Epithelial cell of prostate (primary cell): ENCODE measurements at regions not wholly inside any gene's neighbourhood (a gene's known extent, or its start where the extent isn't known, plus 50 kb on each side); places are given as distances from the start of the nearest gene placed in this dataset.
A peak's percentile ranks its signal among the peaks of the same experiment; 100 is the strongest.
"Not testable (repeated sequence)": the region's sequence is repeated elsewhere in the genome, so short reads cannot be mapped to it uniquely, and the experiment has no call there.

Experiments used
- DNase-seq: peaks from one replicate; pipeline ENCODE4 v3.0.0-alpha.2; 2011; ENCODE audit warnings: low read depth, low spot score
- H3K27ac ChIP-seq: fragments of 450-650 bp; 2 replicates; pipeline ENCODE4 v1.5.1; 2017; ENCODE audit warnings: mild to moderate bottlenecking

DNA sequence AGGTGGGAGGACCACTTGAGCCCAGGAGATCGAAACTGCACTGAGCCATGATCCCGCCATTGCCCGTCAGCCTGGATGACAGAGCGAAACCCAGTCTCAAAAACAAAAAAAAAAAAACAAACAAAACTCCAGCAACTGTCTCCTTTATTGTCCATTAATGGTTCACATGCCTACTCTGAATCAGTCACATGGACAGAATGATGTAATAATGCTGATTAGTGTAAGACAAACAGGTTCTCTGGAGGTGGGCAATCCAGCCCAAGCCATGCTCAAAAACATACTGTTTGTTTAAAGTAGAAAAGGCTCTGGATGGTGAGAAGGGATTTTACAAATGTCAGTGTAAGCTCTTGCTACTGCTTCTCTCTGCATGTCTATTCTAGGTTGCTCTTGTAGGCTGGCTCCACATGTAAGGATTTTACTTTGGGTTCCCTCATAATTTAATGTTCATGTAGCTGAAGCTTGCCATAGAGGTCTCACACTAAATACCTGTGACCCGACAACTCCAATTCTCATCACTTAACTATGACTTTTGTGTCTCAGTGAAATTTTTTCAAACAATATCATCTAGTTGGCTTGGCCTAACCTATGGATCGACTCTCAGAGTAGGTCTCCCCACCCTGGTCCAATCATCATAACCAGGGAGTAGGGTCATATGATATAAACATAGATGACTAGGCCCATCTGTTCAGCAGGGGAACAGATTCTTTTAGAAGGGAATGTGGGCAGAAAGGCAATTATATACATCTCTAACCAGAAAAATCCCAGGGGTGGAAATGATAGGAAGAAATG lies 83.9 kb upstream of the SLC39A10 start:
- DNase-seq = no peak
- no peak overlapping the region for H3K27ac ChIP-seq

DNA sequence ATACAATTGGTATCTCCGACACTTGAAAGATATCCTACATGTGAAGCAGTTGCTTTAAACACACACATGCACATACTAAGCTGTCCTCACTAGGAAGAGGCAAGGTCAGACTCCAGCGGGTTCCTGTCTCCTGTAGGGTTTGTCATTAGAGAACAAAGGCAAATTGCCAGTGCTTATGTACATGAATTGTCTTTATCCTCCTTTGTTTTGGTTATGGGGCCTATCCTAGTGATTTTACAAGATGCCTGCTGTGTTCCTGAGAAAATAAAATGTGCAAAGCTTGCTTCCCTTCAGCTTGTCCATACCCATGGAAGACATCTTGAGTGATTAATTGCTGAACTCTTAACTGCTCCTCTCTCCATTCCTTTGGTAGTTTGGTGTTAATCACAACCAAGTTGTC lies 86.7 kb upstream of the SLC39A10 start:
- H3K27ac ChIP-seq = no peak overlapping the region
- no peak for DNase-seq

DNA sequence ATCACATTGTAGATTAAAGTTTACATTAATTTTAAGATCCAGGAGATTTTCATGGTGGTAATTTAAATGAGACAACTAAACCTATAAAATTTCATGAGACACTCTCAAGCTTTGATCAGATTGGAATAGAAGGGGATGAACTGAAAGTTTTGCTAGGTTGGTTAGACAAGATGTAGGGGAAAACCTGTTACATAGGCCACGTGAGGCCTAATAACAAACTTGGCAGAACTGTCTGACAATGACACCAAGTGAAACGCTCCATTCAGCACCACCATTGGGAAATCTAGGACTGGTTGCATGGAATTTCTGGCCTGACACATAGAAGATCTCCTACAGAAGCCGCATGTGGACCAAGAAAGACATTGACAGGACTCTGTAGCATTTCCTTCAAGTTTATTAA lies 87.8 kb upstream of the SLC39A10 start:
- no peak overlapping the region for H3K27ac ChIP-seq
- no peak for DNase-seq

DNA sequence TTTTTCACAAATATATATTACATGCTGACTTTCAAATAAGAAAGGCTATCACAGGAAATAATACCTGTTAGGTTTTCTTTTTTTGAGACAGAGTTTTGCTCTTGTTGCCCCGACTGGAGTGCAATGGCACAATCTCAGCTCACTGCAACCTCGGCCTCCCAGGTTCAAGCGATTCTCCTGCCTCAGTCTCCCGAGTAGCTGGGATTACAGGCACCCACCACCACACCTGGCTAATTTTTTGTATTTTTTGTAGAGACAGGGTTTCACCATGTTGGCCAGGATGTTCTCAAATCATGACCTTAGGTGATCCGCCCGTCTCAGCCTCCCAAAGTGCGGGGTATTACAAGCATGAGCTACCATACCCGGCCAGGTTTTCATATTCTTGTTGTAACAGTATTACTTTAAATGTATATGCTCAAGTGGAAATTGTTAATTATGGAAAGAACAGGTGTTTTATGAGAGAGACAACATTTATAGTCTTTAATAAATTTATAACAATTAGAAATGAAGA lies 92.3 kb upstream of the SLC39A10 start:
- not testable (repeated sequence) for DNase-seq
- peak overlapping the region; percentile 71 for H3K27ac ChIP-seq

DNA sequence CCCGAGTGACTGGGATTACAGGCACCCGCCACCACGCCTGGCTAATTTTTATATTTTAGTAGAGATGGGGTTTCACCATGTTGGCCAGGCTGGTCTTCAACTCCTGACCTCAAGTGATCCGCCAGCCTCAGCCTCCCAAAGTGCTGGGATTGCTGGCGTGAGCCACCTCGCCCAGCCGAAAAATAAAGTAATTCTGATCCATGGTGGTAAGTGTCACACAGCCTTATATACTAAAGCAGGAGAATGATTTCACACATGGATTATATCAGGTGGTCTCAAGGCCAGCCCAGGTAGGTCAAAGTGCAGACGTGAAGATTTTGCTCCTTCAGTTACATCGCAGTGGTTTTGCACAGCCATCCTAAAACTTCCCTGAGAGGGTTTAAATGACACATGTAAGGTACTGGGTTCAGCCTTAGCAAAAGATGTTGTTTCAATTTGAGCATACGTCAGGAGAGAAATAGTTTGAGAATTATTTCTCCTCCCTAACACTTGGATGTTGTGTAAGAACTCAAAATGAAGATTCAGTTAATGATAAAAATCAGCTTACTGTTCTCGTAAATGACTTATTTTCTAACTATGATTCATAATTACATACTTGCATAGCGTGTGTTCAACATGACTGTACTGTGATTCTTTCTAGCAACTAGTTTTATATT lies 93.0 kb upstream of the SLC39A10 start:
- H3K27ac ChIP-seq = peak overlapping the region; percentile 71
- DNase-seq = peak; percentile 60

DNA sequence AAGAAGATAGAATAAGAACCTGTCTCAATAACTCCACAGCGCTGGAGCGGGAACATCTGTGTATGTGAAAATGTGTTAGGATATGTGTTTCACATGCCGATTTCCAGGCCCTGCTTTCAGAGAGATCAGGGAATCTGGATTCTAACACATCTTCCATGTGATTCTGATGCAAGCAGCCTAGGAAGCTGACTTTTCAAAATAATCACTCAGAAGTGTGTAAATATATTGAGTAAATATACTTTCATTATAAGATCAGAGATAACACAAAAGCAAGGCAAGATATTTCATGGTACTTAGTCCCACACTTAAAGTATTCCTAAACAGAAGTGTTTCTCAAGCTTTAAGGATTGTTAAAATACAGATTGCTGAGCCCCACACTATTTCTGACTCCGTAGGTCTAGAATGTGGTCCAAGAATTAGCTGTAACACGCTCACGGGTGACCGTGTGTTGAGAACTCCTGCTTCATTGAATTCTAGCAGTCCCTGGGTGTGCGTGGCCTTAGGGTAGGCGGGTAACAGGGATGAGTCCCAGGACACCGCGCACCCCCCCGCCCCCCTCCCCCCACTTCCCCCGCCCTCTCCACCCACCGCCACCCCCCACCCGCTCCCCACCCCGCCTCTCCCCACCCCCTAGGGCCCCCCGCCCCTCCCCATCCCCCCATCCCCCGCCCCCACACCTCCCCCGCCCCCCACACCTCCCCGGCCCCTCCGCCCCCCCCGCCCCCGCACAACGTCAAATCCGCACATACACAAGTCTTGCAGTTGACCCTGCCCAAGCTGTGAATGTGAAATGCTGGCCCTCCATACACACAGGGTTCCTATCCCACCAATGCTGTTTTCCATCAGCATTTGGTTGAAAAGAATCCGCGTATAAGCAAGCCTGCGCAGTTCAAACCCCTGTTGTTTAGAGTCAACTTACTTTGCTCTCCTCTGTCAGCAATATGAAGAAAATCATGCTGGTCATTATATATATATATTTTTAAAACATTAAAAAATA lies 94.2 kb upstream of the SLC39A10 start:
- H3K27ac ChIP-seq = peak overlapping the region; percentile 84
- no peak for DNase-seq

DNA sequence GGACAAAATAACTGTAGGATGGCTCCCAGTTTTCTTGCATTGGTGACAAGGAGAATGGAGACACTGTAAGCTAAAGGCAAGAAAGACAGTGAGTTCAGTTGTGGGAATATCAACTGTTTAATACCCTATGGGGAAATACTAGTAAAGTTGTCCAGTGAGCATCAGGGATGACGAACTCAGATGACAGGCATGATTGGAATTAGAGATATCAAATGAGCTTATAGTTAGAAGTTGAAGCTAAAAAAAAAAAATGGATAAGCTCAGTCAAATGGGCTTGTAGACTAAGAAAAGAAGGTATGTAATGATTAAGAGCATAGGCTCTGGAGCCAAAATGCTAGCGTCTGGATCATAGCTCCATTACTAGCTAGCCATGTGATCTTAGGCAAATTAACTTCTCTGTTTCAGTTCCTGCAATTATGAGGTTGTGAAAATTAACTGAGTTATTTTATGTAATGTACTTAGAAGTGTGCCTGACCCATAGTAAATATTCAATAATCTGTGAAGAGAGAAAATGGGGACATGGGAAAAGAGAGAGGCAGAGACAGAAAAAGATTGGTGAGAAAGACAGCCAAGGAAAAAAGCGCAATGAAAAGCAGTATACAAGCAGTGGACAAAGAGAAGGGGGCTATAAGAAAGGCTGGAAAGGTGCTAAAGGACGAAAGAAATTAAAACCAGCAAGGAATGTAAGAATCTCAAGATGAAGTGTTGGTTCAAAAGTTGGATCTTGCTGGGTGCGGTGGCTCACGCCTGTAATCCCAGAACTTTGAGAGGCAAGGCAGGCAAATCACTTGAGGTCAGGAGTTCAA lies 95.7 kb upstream of the SLC39A10 start:
- peak; percentile 86 for DNase-seq
- H3K27ac ChIP-seq = peak overlapping the region; percentile 84

DNA sequence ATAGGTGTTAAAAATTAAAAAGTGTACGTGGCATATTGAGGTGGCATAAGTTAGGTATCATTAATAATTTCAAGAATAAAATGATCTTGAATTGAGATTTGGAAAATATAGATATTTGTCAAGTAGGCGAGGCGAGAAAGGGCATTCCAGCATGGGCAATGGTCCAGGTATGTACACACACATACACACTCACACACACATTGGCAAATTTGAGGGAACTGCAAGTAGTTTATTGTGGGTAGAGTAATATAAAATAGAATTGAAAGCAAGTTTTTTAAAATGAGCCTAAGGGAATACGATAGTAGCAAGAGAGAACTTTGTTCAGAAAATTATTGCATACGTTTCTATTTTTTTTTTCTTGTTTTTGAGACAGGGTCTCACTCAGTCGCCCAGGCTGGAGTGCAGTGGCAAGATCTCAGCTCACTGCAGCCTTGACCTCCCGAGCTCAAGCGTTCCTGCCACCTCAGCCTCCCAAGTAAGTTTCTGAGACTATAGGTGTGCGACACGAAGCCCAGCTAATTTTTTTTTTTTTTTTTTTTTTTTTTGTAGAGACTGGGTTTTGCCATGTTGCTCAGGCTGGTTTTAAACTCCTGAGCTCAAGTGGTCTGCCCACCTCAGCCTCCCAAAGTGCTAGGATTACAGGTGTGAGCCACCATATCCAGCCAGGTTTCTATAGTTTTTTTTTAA lies 96.7 kb upstream of the SLC39A10 start:
- no peak for DNase-seq
- H3K27ac ChIP-seq = peak overlapping the region; percentile 84

DNA sequence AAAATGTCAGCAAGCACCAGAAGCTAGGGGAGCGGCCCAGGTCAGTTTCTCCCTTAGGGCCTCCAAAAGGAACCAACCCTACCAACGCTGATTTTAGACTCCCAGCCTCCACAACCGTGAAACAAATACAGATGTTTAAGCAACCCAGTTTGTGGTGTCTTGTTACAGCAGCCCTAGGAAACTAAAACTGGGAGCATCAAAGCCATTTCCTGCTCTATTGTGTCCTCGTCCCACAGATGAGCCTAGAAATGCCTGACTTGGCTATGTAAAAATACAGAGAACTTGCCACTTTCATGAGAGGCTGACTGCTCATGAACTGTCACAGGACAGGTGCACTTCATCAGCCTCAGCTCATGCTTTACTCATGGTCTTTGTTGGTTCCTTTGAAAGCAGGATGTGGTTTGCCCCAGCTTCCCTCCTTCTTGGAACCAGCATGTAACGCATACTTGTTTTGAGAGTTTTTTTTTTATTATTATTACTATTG lies 97.6 kb upstream of the SLC39A10 start:
- peak; percentile 63 for DNase-seq
- peak overlapping the region; percentile 84 for H3K27ac ChIP-seq

DNA sequence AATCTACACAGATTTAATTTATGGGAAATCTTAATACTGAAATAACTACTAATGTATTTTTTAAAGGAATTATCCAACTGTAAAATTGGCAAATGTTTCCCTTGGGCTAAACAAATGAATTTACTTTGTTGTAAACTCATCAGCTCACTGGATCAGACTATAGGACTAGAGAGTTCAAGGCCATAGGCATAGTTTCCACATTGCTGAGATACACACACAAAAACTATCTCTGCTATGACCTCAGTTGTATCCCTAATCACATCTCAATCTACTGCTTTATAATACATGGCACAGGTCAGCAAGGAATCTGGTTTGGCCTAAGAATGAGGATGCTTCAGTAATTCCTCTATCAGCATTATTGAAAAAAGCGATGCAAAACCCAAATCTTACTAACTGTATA lies 101.1 kb upstream of the SLC39A10 start:
- DNase-seq = no peak
- no peak overlapping the region for H3K27ac ChIP-seq

DNA sequence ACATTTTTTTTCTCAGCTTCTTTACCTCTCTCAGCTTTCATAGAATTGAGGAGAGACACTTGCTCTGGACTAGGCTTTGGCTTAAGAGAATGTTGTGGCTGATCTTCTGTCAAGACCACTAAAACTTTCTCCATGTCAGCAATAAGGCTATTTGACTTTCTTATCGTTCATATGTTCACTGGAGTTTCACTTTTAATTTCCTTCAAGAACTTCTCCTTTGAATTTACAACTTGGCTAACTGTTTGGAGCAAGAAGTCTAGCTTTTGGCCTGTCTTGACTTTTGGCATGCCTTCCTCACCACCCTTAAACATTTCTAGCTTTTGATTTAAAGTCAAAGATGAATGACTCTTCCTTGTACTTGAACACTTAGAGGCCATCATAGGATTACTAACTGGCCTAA lies 104.4 kb upstream of the SLC39A10 start:
- DNase-seq = no peak
- no peak overlapping the region for H3K27ac ChIP-seq

DNA sequence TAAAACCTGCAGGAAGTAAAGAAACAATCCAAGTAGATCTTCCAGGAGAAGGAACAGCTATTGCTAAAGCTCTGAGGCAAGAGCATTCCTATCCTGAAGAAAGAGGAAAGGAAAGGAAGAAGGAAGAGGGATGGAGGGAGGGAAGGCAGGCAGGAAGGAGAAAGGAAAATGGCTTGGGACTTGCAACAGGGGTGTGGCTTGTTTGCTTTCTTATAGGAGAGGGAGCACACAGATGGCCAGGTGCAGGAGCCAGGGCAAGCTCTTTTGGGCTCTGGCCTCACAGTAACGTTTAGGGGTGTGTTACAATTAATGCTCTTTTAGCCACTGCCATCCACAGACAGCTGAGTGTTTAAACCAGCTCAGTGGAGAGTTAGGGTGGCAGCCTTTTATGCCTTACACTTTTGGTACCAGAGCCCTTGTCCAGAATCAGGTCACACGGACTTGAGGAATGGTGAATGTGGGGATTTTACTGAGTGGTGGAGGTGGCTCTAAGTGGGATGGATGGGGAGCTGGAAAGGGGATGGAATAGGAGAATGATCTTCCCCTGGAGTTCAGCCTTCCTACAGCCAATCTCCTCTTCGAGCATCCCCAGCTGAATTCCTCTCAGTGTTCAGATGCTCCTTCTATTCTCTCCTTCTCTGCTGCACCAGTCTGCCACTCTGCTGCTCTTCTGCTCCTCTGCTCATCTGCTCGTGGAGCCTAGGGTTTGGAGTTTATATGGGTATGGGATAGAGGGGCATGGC lies 108.7 kb upstream of the SLC39A10 start:
- no peak for DNase-seq

DNA sequence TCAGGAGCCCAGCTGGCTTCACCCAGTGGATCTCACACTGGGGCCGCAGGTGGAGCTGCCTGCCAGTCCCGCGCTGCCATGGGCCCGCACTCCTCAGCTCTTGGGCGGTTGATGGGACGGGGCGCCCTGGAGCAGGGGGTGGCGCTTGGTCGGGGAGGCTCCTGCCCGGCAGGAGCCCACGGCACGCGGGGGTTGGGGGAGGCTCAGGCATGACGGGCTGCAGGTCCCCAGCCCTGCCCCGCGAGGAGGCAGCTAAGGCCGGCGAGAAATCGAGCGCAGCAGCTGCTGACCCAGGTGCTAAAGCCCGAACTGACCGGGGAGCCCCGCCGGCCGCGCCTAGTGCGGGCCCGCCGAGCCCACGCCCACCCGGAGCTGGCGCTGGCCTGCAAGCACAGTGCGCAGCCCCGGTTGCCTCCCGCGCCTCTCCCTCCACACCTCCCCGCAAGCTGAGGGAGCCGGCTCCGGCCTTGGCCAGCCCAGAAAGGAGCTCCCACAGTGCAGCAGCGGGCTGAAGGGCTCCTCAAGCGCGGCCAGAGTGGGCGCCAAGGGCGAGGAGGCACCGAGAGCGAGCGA lies 109.7 kb upstream of the SLC39A10 start:
- DNase-seq, H3K27ac ChIP-seq: not testable (repeated sequence)

More for the DNA sequence above, 108.7 kb upstream of the SLC39A10 start:
- H3K27ac ChIP-seq = no peak overlapping the region

DNA sequence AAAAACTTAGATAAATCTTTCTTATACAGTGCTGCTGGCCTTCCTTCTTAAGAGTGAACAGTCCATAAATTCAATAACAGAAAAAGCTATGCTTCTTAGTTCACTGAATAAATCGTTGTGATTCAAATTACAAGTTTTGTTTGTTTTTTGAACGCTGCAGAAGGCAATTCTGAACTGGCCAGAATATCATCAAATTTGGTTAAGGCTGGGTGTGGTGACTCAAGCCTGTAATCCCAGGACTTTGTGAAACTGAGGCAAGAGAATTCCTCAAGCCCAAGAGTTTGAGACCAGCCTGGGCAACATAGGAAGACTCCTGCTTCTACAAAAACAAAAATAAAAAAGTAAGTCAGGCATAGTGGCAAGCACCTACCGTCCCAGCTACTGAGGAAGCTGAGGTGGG lies 111.2 kb upstream of the SLC39A10 start:
- no peak overlapping the region for H3K27ac ChIP-seq
- no peak for DNase-seq

DNA sequence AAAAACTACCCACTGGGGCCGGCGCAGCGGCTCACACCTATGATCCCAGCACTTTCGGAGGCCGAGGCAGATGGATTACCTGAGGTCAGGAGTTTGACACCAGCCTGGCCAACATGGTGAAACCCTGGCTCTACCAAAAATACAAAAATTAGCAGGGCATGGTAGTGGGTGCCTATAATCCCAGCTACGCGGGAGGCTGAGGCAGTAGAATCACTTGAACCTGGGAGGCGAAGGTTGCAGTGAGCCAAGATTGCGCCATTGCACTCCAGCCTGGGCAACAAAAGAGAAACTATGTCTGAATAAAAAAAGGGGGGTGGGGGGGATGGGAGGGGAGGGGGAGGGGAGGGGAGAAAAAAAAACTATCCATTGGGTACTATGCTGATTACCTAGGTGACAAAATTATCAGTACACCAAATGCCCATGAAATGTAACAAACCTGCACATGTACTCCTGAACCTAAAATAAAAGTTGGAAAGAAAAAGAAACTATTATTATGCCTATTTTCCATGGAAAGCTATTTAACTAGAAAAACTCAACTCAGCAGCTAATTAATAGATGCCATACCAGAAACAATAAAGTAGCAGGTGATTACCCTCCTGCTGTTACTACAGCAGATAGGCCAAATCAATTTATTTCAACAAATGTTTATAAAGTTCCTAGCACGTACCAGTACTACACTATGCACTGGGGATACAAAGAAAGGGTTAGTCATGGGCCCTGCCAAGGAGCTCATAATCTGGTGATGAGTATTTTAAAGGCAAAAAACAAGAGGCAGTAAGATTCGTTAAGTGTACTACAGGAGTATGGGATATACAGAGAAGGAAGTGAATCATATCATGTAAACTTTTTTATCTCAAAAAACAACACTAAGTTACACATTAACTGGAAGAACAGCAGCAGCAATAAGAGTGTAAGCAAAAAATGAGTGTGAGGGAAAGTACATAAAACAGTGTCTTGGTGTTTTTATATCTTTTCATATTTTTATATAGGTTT lies 112.8 kb upstream of the SLC39A10 start:
- H3K27ac ChIP-seq = peak overlapping the region; percentile 67
- no peak for DNase-seq

DNA sequence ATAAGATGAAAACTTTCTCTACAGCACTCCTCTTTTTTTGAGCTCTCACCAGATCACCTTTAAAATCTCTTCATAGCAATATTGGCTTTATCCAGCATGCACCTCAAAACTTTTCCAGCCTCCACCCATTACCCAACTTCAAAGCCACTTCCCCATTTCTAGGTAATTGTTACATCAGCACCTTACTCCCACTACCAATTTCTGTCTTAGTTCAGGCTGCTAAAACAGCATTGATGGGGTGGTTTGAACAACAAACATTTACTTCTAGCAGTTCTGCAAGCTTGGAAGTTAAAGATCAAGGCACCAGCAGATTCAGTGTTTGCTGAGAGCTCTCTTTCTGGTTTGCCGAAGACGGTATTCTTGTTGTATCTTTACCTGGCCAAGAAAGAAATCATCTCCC lies 114.0 kb upstream of the SLC39A10 start:
- H3K27ac ChIP-seq = no peak overlapping the region
- no peak for DNase-seq

DNA sequence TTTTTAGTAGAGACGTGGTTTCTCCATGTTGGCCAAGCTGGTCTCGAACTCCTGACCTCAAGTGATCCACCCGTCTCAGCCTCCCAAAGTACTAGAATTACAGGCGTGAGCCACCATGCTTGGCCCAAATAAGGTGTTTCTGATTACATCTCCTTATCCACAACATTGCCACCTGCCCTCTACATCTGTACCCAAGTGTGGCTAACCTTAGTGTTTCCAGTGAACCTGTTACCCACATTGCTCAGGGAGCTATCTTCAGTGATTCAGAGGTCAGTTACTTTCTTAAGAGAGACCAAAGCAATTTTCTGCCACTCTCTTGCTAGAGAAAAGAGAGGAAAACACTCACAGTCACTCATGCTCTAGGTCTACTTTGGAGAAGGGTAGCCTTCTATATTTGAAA lies 115.0 kb upstream of the SLC39A10 start:
- no peak for DNase-seq
- H3K27ac ChIP-seq = no peak overlapping the region
